SU-DHL-6 (cell line): ENCODE measurements at regions not wholly inside any gene's neighbourhood (a gene's known extent, or its start where the extent isn't known, plus 50 kb on each side); places are given as distances from the start of the nearest gene placed in this dataset.
"Not testable (repeated sequence)": the region's sequence is repeated elsewhere in the genome, so short reads cannot be mapped to it uniquely, and the experiment has no call there.

Source experiments
- H2AFZ ChIP-seq: fragments of 200-600 bp; sonication (generic); 2 replicates; pipeline ENCODE4 v1.6.1; 2014; ENCODE audit warnings: low read depth, mild to moderate bottlenecking, moderate library complexity, mixed read lengths, antibody characterized with exemption, low read length; ENCODE audit not compliant: severe bottlenecking
- H3F3A ChIP-seq: fragments of 200-600 bp; shearing (Covaris generic); 2 replicates; pipeline ENCODE4 v1.6.0; 2016; ENCODE audit warnings: antibody characterized with exemption, mild to moderate bottlenecking; ENCODE audit not compliant: insufficient read depth
- H3K27ac ChIP-seq: fragments of 200-600 bp; sonication (generic); 2 replicates; pipeline ENCODE4 v1.5.1; 2016; ENCODE audit warnings: low read depth, mild to moderate bottlenecking, low read length, moderate library complexity, mixed read lengths
- H3K27me3 ChIP-seq: fragments of 200-600 bp; sonication (generic), shearing (Covaris generic); 2 replicates; pipeline ENCODE4 v1.6.0; 2014; ENCODE audit warnings: mild to moderate bottlenecking, low read length
- H3K36me3 ChIP-seq: fragments of 200-600 bp; sonication (generic); 2 replicates; pipeline ENCODE4 v1.6.1; 2014; ENCODE audit warnings: mild to moderate bottlenecking, low read length, mixed read lengths
- H3K4me2 ChIP-seq: fragments of 300-600, 200-600 bp; shearing (Covaris generic), sonication (generic); 2 replicates; pipeline ENCODE4 v1.6.0; 2014; ENCODE audit warnings: low read length, low read depth, mild to moderate bottlenecking; ENCODE audit not compliant: poor library complexity, severe bottlenecking
- H3K4me3 ChIP-seq: fragments of 200-600 bp; sonication (generic); 2 replicates; pipeline ENCODE4 v1.5.1; 2014; ENCODE audit warnings: antibody characterized with exemption, low read length, mild to moderate bottlenecking, mixed read lengths; ENCODE audit not compliant: insufficient read depth, poor library complexity, severe bottlenecking
- H3K79me2 ChIP-seq: fragments of 200-600 bp; sonication (generic); 2 replicates; pipeline ENCODE4 v1.6.1; 2014; ENCODE audit warnings: mild to moderate bottlenecking, low read length, moderate library complexity; ENCODE audit not compliant: insufficient read depth
- H3K9ac ChIP-seq: fragments of 200-600 bp; sonication (generic); 2 replicates; pipeline ENCODE4 v1.7.0; 2014; ENCODE audit warnings: mild to moderate bottlenecking, low read length
- H3K9me2 ChIP-seq: fragments of 200-600 bp; sonication (generic); replicated peaks from 2 replicates; pipeline ENCODE4 v1.6.1; 2014; ENCODE audit warnings: low read length; ENCODE audit not compliant: insufficient read depth
- H3K9me3 ChIP-seq: fragments of 200-600 bp; sonication (generic); 2 replicates; pipeline ENCODE4 v1.6.1; 2014; ENCODE audit warnings: low read length, mixed read lengths; ENCODE audit not compliant: insufficient read depth
- H4K20me1 ChIP-seq: fragments of 200-600 bp; sonication (generic); 2 replicates; pipeline ENCODE4 v1.6.1; 2014; ENCODE audit warnings: low read depth, mild to moderate bottlenecking, antibody characterized with exemption, low read length, moderate library complexity, mixed read lengths
- CTCF ChIP-seq: fragments of 200-600 bp; sonication (generic); IDR thresholded peaks from one replicate; pipeline ENCODE4 v1.5.1; 2017; ENCODE audit warnings: antibody characterized with exemption, mild to moderate bottlenecking, low read length, moderate library complexity; ENCODE audit not compliant: insufficient read depth, poor library complexity, severe bottlenecking
- EZH2phosphoT487 ChIP-seq: fragments of 200-600 bp; sonication (generic), shearing (Covaris generic); conservative IDR thresholded peaks from 2 replicates; pipeline ENCODE4 v1.6.1; 2018; ENCODE audit warnings: mild to moderate bottlenecking, antibody characterized with exemption, low read length, moderate library complexity, mixed read lengths

- TF ChIP-seq EZH2phosphoT487, result no peak
- no peak overlapping the region for H2AFZ ChIP-seq
- H3K27me3 ChIP-seq, result no peaks in the 10 kb centered on the region
- H3K9me2 ChIP-seq, result no peaks in the 10 kb centered on the region
- H3K36me3 ChIP-seq, result no peaks in the 10 kb centered on the region
- no peak overlapping the region for H3K4me3 ChIP-seq
- H3K79me2 ChIP-seq, result no peaks in the 10 kb centered on the region
- no peaks in the 10 kb centered on the region for H4K20me1 ChIP-seq
- H3K27ac ChIP-seq, result no peak overlapping the region
- H3F3A ChIP-seq, result no peaks in the 10 kb centered on the region
- H3K9ac ChIP-seq, result no peak overlapping the region
- no peak overlapping the region for H3K4me2 ChIP-seq
- no peaks in the 10 kb centered on the region for H3K9me3 ChIP-seq
These were observed 189.1 kb upstream of the IL12B start for GRCh38 chr5:159519365-159519764.

GRCh38 chr5:159522841-159523240 is 192.6 kb upstream of the IL12B start:
- no peak overlapping the region for H3K4me3 ChIP-seq
- no peaks in the 10 kb centered on the region for H3K9me2 ChIP-seq
- H3K36me3 ChIP-seq, result no peaks in the 10 kb centered on the region
- no peaks in the 10 kb centered on the region for H3K27me3 ChIP-seq
- no peaks in the 10 kb centered on the region for H3F3A ChIP-seq
- H3K4me2 ChIP-seq, result no peak overlapping the region
- no peak overlapping the region for H3K9ac ChIP-seq
- H2AFZ ChIP-seq, result no peak overlapping the region
- H3K79me2 ChIP-seq, result no peaks in the 10 kb centered on the region
- no peaks in the 10 kb centered on the region for H3K9me3 ChIP-seq
- TF ChIP-seq EZH2phosphoT487 (no peak), CTCF (no peak)
- no peaks in the 10 kb centered on the region for H4K20me1 ChIP-seq
- H3K27ac ChIP-seq, result no peak overlapping the region

DNA sequence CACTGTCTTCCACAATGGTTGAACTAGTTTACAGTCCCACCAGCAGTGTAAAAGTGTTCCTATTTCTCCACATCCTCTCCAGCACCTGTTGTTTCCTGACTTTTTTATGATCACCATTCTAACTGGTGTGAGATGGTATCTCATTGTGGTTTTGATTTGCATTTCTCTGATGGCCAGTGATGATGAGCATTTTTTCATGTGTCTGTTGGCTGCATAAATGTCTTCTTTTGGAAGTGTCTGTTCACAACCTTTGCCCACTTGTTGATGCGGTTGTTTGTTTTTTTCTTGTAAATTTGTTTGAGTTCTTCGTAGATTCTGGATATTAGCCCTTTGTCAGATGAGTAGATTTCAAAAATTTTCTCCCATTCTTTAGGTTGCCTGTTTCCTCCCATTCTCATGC is 194.0 kb upstream of the IL12B start:
- H4K20me1 ChIP-seq, H3K9ac ChIP-seq, H3K4me3 ChIP-seq, H2AFZ ChIP-seq, H3K36me3 ChIP-seq, H3K27me3 ChIP-seq, H3K4me2 ChIP-seq, H3K27ac ChIP-seq, H3K9me2 ChIP-seq, H3K9me3 ChIP-seq, H3K79me2 ChIP-seq, H3F3A ChIP-seq: not testable (repeated sequence)

DNA sequence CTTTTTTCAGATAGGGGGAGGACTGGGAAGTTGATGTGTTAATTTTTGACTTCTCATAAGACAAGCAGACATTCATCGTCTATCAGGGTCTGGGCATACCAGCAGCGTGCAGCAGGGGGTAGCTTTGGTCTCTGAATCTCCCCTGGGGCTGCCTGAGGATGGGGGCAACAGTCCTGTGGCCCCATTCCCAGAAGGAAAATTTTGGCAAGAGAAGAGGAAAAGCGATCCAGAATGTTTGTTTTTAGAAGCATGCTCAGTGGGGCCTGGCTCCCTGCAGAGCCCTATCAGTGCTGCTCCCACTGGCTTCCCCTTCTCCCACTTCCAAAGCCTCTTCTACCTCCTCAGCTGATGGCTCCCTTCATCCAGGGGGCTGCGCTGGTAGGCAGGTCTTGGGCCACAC is 194.8 kb upstream of the IL12B start:
- Histone ChIP-seq H3K9me3 (no peaks in the 10 kb centered on the region), H3K27ac (no peak overlapping the region), H3K27me3 (no peaks in the 10 kb centered on the region), H3K9ac (no peak overlapping the region), H3K79me2 (no peaks in the 10 kb centered on the region), H4K20me1 (no peaks in the 10 kb centered on the region), H2AFZ (no peak overlapping the region), H3K4me3 (no peak overlapping the region), H3K4me2 (no peak overlapping the region), H3F3A (no peaks in the 10 kb centered on the region), H3K9me2 (no peaks in the 10 kb centered on the region), H3K36me3 (no peaks in the 10 kb centered on the region)
- no peak for TF ChIP-seq CTCF
- no peak for TF ChIP-seq EZH2phosphoT487
